Smooth muscle cell (in vitro differentiated cells): ENCODE measurements at regions not wholly inside any gene's neighbourhood (a gene's known extent, or its start where the extent isn't known, plus 50 kb on each side); places are given as distances from the start of the nearest gene placed in this dataset.

ENCODE experiments used
- DNase-seq: peaks from one replicate; lab custom pipeline; 2025; ENCODE audit not compliant: unreplicated experiment; lab: John Stamatoyannopoulos, UW
- H2AFZ ChIP-seq: fragments of 200-600 bp; sonication (generic); 2 replicates; pipeline ENCODE4 v1.6.0; 2016; ENCODE audit warnings: antibody characterized with exemption, low read depth, mild to moderate bottlenecking
- H3F3A ChIP-seq: fragments of 200-600 bp; sonication (generic); 2 replicates; pipeline ENCODE4 v1.6.0; 2017; ENCODE audit warnings: antibody characterized with exemption, low read depth
- H3K27ac ChIP-seq: fragments of 200-600 bp; sonication (generic); 2 replicates; pipeline ENCODE4 v1.5.1; 2016; ENCODE audit warnings: low read depth, mild to moderate bottlenecking
- H3K27me3 ChIP-seq: fragments of 200-600 bp; sonication (generic); 2 replicates; pipeline ENCODE4 v1.6.1; 2016; ENCODE audit warnings: low read depth, mild to moderate bottlenecking
- H3K36me3 ChIP-seq: fragments of 200-600 bp; sonication (generic); 2 replicates; pipeline ENCODE4 v1.5.1; 2016; ENCODE audit warnings: low read depth
- H3K4me1 ChIP-seq: fragments of 200-600 bp; sonication (generic); 2 replicates; pipeline ENCODE4 v1.5.1; 2016; ENCODE audit warnings: low read depth
- H3K4me2 ChIP-seq: fragments of 200-600 bp; sonication (generic); 2 replicates; pipeline ENCODE4 v1.6.0; 2016; ENCODE audit warnings: mild to moderate bottlenecking
- H3K4me3 ChIP-seq: fragments of 200-600 bp; sonication (generic); 2 replicates; pipeline ENCODE4 v1.5.1; 2016; ENCODE audit warnings: mild to moderate bottlenecking
- H3K79me2 ChIP-seq: fragments of 200-600 bp; sonication (generic); 2 replicates; pipeline ENCODE4 v1.6.0; 2016; ENCODE audit warnings: low read depth, mild to moderate bottlenecking
- H3K9ac ChIP-seq: fragments of 200-600 bp; sonication (generic); 2 replicates; pipeline ENCODE4 v1.6.0; 2016; ENCODE audit warnings: low read depth
- H3K9me3 ChIP-seq: fragments of 200-600 bp; sonication (generic); replicated peaks from 2 replicates; pipeline ENCODE4 v1.5.1; 2016; ENCODE audit warnings: low read depth
- H4K20me1 ChIP-seq: fragments of 200-600 bp; sonication (generic); 2 replicates; pipeline ENCODE4 v1.6.0; 2016; ENCODE audit warnings: low read depth
- WGBS: methylation state at CpG from one replicate; pipeline ENCODE4 v1.1.7; 2016; ENCODE audit warnings: low lambda C conversion rate; 5-methylcytosine and 5-hydroxymethylcytosine counted together
- TF ChIP-seq, protein P1 (sequence below): fragments of 200-600 bp; sonication (generic); IDR thresholded peaks from 2 replicates; pipeline ENCODE4 v1.5.1; 2017; ENCODE audit warnings: borderline replicate concordance, mild to moderate bottlenecking, antibody characterized with exemption; ENCODE audit not compliant: insufficient read depth, poor library complexity, severe bottlenecking

DNA sequence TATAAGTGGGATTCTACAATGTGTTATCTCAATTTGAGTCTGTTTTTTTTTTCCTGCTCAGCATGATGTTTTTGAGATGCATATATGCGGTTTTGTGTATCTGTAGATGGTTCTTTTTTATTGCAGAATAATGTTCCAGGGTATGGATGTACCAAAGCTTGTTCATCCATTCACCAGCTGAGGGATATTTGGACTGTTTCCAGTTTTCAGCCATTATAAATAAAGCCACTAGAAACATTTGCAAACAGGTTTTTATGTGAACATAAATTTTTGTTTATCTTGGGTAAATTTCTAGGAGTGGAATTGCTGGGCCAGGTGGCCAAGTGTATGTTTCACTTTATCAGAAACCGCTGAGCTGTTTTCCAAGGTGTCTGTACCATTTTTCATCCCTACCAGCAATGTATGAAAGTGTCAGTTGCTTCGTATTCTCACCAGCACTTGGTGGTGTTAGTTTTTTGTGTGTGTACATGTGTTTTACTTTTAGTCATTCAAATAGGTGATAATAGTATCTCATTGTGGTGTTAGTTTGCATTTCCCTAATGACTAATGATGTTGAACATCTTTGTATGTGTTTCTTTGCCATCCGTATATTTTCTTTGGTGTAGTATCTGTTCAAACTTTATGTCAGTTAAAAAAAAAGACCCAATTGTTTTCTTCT, 124.2 kb downstream of the CEBPB start:
- H3K9ac ChIP-seq, result no peak overlapping the region
- no peak overlapping the region for H2AFZ ChIP-seq
- H3K27ac ChIP-seq, result no peak overlapping the region
- H3K4me1 ChIP-seq, result no peaks in the 10 kb centered on the region
- no peaks in the 10 kb centered on the region for H3K36me3 ChIP-seq
- TF ChIP-seq, protein P1, sequence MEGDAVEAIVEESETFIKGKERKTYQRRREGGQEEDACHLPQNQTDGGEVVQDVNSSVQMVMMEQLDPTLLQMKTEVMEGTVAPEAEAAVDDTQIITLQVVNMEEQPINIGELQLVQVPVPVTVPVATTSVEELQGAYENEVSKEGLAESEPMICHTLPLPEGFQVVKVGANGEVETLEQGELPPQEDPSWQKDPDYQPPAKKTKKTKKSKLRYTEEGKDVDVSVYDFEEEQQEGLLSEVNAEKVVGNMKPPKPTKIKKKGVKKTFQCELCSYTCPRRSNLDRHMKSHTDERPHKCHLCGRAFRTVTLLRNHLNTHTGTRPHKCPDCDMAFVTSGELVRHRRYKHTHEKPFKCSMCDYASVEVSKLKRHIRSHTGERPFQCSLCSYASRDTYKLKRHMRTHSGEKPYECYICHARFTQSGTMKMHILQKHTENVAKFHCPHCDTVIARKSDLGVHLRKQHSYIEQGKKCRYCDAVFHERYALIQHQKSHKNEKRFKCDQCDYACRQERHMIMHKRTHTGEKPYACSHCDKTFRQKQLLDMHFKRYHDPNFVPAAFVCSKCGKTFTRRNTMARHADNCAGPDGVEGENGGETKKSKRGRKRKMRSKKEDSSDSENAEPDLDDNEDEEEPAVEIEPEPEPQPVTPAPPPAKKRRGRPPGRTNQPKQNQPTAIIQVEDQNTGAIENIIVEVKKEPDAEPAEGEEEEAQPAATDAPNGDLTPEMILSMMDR, result no peak
- DNase-seq, result no peak
- no peaks in the 10 kb centered on the region for H3K79me2 ChIP-seq
- H3K27me3 ChIP-seq, result no peaks in the 10 kb centered on the region
- H4K20me1 ChIP-seq, result no peaks in the 10 kb centered on the region
- no peak overlapping the region for H3K4me3 ChIP-seq
- H3F3A ChIP-seq, result peaks cover 8% of the 10 kb centered on the region
- 94% methylated on average over 4 of the region's 4 CpGs for WGBS
- H3K4me2 ChIP-seq, result no peak overlapping the region
- no peaks in the 10 kb centered on the region for H3K9me3 ChIP-seq

DNA sequence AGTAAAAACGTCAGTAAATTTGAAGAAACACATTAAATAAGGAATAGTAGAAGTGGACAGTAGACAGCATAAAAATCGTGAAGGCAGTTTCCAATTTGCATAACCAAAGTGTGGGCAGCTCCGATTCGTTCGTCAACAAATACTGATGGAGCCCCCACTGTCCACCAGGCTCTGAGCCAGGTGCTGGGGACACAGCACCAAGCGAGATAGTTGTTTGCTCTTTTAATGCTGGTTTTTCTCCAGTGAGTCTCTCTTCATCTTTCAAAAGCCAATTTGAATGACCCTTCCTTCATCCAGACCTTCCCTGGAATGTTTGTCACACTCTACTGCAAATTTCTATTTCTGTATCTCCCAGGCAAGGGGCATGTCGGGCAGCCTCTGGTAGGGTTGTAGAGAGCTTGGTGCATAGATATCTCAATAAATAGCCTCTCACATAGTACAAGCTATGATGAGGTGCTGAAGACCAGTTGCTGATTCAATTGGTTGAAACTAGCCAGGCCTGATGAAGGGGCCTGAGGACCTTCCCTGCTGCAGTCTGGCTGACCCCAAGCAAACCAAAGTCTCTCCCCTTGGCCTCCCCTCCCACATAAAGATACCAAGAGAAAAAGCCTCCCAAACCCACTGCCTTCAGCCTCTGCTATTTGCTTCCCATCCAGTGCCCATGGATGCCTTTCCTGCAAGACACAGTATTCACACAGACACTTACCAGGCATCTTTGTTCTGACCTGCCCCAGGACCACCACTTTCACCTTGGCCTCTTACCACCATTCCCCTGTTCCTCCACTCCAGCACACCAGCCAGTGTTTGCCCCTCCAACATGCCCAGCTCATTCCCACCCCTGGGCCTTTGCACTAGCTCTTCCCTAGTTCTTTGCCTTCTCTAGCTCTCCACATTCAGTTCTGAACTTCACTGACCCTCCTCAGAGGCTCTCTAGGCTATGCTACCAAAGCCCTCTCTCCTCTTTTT, 125.2 kb downstream of the CEBPB start:
- H3K36me3 ChIP-seq, result no peaks in the 10 kb centered on the region
- no peak overlapping the region for H2AFZ ChIP-seq
- H3K79me2 ChIP-seq, result no peaks in the 10 kb centered on the region
- H4K20me1 ChIP-seq, result no peaks in the 10 kb centered on the region
- H3F3A ChIP-seq, result peaks cover 3% of the 10 kb centered on the region
- no peak for DNase-seq
- H3K4me2 ChIP-seq, result no peak overlapping the region
- no peaks in the 10 kb centered on the region for H3K9me3 ChIP-seq
- TF ChIP-seq, protein P1, result no peak
- no peak overlapping the region for H3K9ac ChIP-seq
- WGBS, result 79% methylated on average over 7 of the region's 7 CpGs
- H3K27ac ChIP-seq, result no peak overlapping the region
- H3K4me3 ChIP-seq, result no peak overlapping the region
- H3K4me1 ChIP-seq, result peaks cover 5% of the 10 kb centered on the region
- H3K27me3 ChIP-seq, result no peaks in the 10 kb centered on the region

DNA sequence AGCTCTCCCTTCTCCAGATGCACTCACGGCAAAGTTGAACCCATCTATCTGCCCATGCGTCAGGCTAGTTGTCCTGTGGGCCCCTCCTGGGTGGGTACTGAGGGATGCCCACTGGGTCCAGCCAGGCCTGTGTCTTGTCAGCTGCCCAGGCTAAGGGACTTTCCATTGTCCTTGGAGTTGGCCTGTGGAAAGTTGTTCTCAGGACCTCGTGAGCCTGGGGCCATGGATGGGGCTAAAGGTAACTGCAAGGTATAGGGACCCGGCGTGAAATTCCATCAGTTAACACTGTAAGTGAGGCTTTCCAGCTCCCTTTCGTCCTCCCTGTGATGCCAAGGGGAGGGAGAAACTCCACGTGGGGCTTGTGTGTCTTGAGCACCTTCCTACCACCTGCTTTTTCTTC, 126.5 kb downstream of the CEBPB start:
- DNase-seq, result no peak
- Histone ChIP-seq H3K36me3 (no peaks in the 10 kb centered on the region), H3F3A (peaks cover 3% of the 10 kb centered on the region), H3K9me3 (no peaks in the 10 kb centered on the region), H3K79me2 (no peaks in the 10 kb centered on the region), H3K9ac (no peak overlapping the region), H2AFZ (no peak overlapping the region), H3K4me1 (peaks cover 16% of the 10 kb centered on the region), H3K27ac (no peak overlapping the region), H3K4me3 (no peak overlapping the region), H4K20me1 (no peaks in the 10 kb centered on the region), H3K4me2 (no peak overlapping the region), H3K27me3 (no peaks in the 10 kb centered on the region)
- TF ChIP-seq, protein P1, result no peak
- WGBS, result 87% methylated on average over 7 of the region's 7 CpGs
